ENCODE measurements at regions not wholly inside any gene's neighbourhood (a gene's known extent, or its start where the extent isn't known, plus 50 kb on each side); places are given as distances from the start of the nearest gene placed in this dataset.

- Histone ChIP-seq H3K79me2 (replicated peaks; ENCODE audit: insufficient read depth, low read length) (no peaks in the 10 kb centered on the region), H3K4me2 (ENCODE audit: low read length) (no peak overlapping the region), H3K9me3 (ENCODE audit: low read length) (no peaks in the 10 kb centered on the region), H3K27ac (ENCODE audit: low read length) (no peak overlapping the region), H3K4me3 (ENCODE audit: low read length) (no peak overlapping the region), H2AFZ (ENCODE audit: low read depth, low read length) (no peak overlapping the region), H3K9ac (ENCODE audit: low read length) (no peak overlapping the region), H4K20me1 (ENCODE audit: insufficient read depth) (no peaks in the 10 kb centered on the region), H3K27me3 (ENCODE audit: insufficient read depth, low read depth, low read length) (no peaks in the 10 kb centered on the region), H3F3A (ENCODE audit: insufficient read depth, low read length, poor library complexity, severe bottlenecking) (no peaks in the 10 kb centered on the region), H3K36me3 (ENCODE audit: insufficient read depth, low read length) (no peaks in the 10 kb centered on the region), H3K9me2 (ENCODE audit: insufficient read depth, low read length) (no peaks in the 10 kb centered on the region)
- TF ChIP-seq CTCF (IDR thresholded peaks at IDR 0.05; ENCODE audit: poor library complexity, severe bottlenecking) (no peak), SMC3 (conservative IDR thresholded peaks at IDR 0.05; ENCODE audit: poor library complexity) (no peak), EP300 (conservative IDR thresholded peaks at IDR 0.05; ENCODE audit: poor library complexity, severe bottlenecking) (no peak), EZH2 (IDR thresholded peaks at IDR 0.05; ENCODE audit: borderline replicate concordance, insufficient read depth, low read length, poor library complexity, severe bottlenecking) (no peak), RAD21 (conservative IDR thresholded peaks at IDR 0.05) (no peak), MXI1 (conservative IDR thresholded peaks at IDR 0.05; ENCODE audit: poor library complexity, severe bottlenecking) (no peak), TAF1 (IDR thresholded peaks at IDR 0.05; ENCODE audit: low read depth) (no peak), POLR2AphosphoS5 (IDR thresholded peaks at IDR 0.05) (no peak)
Observed at GRCh38 chrX:40476958-40477357, 103.8 kb upstream of the ATP6AP2 start.

- Histone ChIP-seq H3K36me3 (ENCODE audit: insufficient read depth, low read length) (no peaks in the 10 kb centered on the region), H3K4me2 (ENCODE audit: low read length) (no peak overlapping the region)
Observed at GRCh38 chrX:40474645-40475044, 106.1 kb upstream of the ATP6AP2 start.

More at GRCh38 chrX:40474645-40475044, 106.1 kb upstream of the ATP6AP2 start:
- no peaks in the 10 kb centered on the region for H3K9me2 ChIP-seq (ENCODE audit: insufficient read depth, low read length)
- peak overlapping the region; percentile 56 for H3K9ac ChIP-seq (ENCODE audit: low read length)
- no peaks in the 10 kb centered on the region for H3F3A ChIP-seq (ENCODE audit: insufficient read depth, low read length, poor library complexity, severe bottlenecking)
- H2AFZ ChIP-seq (ENCODE audit: low read depth, low read length), result no peak overlapping the region
- TF ChIP-seq MXI1 (conservative IDR thresholded peaks at IDR 0.05; ENCODE audit: poor library complexity, severe bottlenecking) (no peak), TAF1 (IDR thresholded peaks at IDR 0.05; ENCODE audit: low read depth) (no peak), SMC3 (conservative IDR thresholded peaks at IDR 0.05; ENCODE audit: poor library complexity) (no peak), EZH2 (IDR thresholded peaks at IDR 0.05; ENCODE audit: borderline replicate concordance, insufficient read depth, low read length, poor library complexity, severe bottlenecking) (no peak), REST (IDR thresholded peaks at IDR 0.05; ENCODE audit: borderline replicate concordance) (no peak), EP300 (conservative IDR thresholded peaks at IDR 0.05; ENCODE audit: poor library complexity, severe bottlenecking) (no peak), RAD21 (conservative IDR thresholded peaks at IDR 0.05) (no peak), CTCF (IDR thresholded peaks at IDR 0.05; ENCODE audit: poor library complexity, severe bottlenecking) (no peak), POLR2AphosphoS5 (IDR thresholded peaks at IDR 0.05) (no peak)
- peak overlapping the region; percentile 70 for H3K27ac ChIP-seq (ENCODE audit: low read length)
- H3K4me3 ChIP-seq (ENCODE audit: low read length), result peak overlapping the region; percentile 43
- no peaks in the 10 kb centered on the region for H3K9me3 ChIP-seq (ENCODE audit: low read length)
- no peaks in the 10 kb centered on the region for H3K79me2 ChIP-seq (replicated peaks; ENCODE audit: insufficient read depth, low read length)
- no peaks in the 10 kb centered on the region for H3K27me3 ChIP-seq (ENCODE audit: insufficient read depth, low read depth, low read length)
- no peaks in the 10 kb centered on the region for H4K20me1 ChIP-seq (ENCODE audit: insufficient read depth)

Data from neural cell (in vitro differentiated cells).